Naive thymus-derived CD8-positive, alpha-beta T cell (primary cell): ENCODE measurements at regions not wholly inside any gene's neighbourhood (a gene's known extent, or its start where the extent isn't known, plus 50 kb on each side); places are given as distances from the start of the nearest gene placed in this dataset.

Experiments
- ATAC-seq, 2 donors: fragments of 150-1000 bp; cut with Tn5 transposase in 1 of 2; sonication (Bioruptor Pico), chemical (Tn5 transposase) in 1 of 2; 1 replicate in 1 of 2; 2 replicates in 1 of 2; pipeline ENCODE4 v1.10.0; 2021; ENCODE audit warnings: mild to moderate bottlenecking in 2 of 2, moderate library complexity in 2 of 2
- POLR2A ChIA-PET: fragments of 350-600 bp; sonication (Branson Sonifier 250); formaldehyde crosslinking; loops from one replicate; lab custom pipeline; 2021; ENCODE audit warnings: antibody characterized with exemption; lab: Charles Lee
- DNase-seq, 10 donors: peaks; one replicate each; pipeline versions ENCODE4 v3.0.0 to v3.0.0-alpha.2; 2020 to 2022
- H3K27ac Mint-ChIP-seq, 10 donors: one replicate each; pipeline ENCODE4 v1.8.0; 2020 to 2022; ENCODE audit warnings: mild to moderate bottlenecking in 10 of 10, mixed read lengths in 10 of 10, moderate library complexity in 4 of 10, inconsistent platforms in 1 of 10
- H3K27me3 Mint-ChIP-seq, 5 donors: one replicate each; pipeline ENCODE4 v1.8.0; 2021 to 2022; ENCODE audit warnings: mixed read lengths in 5 of 5
- H3K36me3 Mint-ChIP-seq, 3 donors: one replicate each; pipeline ENCODE4 v1.8.0; 2020 to 2022; ENCODE audit warnings: mixed read lengths in 3 of 3, mild to moderate bottlenecking in 2 of 3, inconsistent platforms in 1 of 3
- H3K4me1 Mint-ChIP-seq, 4 donors: one replicate each; pipeline ENCODE4 v1.8.0; 2021 to 2022; ENCODE audit warnings: mixed read lengths in 4 of 4
- H3K4me3 Mint-ChIP-seq, 10 donors: one replicate each; pipeline ENCODE4 v1.8.0; 2020 to 2022; ENCODE audit warnings: mild to moderate bottlenecking in 10 of 10, mixed read lengths in 10 of 10, moderate library complexity in 6 of 10, inconsistent platforms in 1 of 10
- H3K9me3 Mint-ChIP-seq, 9 donors: one replicate each; pipeline ENCODE4 v1.8.0; 2020 to 2022; ENCODE audit warnings: mixed read lengths in 9 of 9, mild to moderate bottlenecking in 3 of 9, inconsistent platforms in 1 of 9, moderate library complexity in 1 of 9

DNA sequence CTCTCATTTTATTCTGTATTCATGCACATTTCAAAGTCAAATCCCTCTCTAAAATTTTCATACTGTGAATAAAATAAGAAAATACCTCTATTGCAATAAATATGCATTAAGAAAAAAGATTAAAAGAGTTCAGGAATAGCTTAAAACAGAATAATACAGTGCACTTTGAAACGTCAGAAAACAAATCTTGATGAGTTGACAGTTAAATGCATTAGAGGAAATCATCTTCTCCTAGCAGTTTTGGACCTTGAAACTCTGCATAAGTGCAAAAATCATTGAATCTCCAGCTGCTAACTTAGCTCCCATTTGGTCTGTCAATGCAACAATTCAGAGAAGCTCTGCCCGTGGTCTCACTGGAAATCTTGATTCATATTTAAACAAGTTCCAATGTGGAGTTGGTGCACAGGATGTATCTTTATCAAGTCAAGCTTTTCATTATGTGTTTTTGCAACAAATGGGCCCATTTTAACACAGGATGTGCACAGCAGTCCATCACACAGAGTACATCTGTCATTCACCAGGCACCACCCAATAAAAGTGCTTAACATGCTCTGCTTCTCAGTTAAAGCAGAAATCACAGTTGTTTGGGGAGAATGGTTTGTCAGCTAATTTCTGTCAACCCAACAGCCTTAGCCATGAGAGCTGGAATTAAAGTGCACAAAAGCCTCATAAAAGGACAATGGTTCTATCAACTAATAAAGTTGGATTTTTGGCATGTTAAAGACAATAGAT lies 98.8 kb upstream of the ARRDC4 start:
- H3K9me3 Mint-ChIP-seq, result peaks cover 0 to 16% (median 5%) of the 10 kb centered on the region in 9 donors
- H3K27me3 Mint-ChIP-seq, result peaks cover 2 to 25% (median 10%) of the 10 kb centered on the region in 5 donors
- no peak for ATAC-seq
- DNase-seq, result no peak
- POLR2A ChIA-PET, result no interaction called here
- H3K4me1 Mint-ChIP-seq, result no peaks in the 10 kb centered on the region
- H3K36me3 Mint-ChIP-seq, result peaks cover 0 to 4% (median 0%) of the 10 kb centered on the region in 3 donors
- no peak overlapping the region for H3K27ac Mint-ChIP-seq
- H3K4me3 Mint-ChIP-seq, result no peak overlapping the region

DNA sequence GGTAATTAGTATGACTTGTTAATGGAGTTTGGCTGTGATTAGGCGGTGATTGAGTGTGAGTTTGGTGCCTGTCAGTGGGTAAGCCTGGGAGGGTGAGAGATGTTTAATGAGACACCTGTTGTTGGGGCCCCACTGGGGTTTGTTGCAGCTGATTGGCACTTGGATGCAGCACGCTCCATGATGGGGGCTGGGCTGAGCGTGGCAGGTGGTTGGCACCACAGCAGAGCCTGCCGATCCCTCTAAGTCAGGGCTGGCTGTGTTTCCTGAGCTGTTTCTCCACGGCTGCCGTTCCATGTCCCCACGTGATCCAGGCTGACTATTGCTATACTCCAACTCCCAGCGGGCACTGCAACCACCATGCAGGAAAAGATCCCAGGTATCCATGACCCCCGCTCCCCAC lies 93.5 kb upstream of the ARRDC4 start:
- DNase-seq (no peak), ATAC-seq (no peak)
- H3K36me3 Mint-ChIP-seq, result peaks cover 0 to 4% (median 0%) of the 10 kb centered on the region in 3 donors
- no peak overlapping the region for H3K4me3 Mint-ChIP-seq
- H3K27ac Mint-ChIP-seq, result no peak overlapping the region
- H3K9me3 Mint-ChIP-seq, result peaks cover 0 to 10% (median 2%) of the 10 kb centered on the region in 9 donors
- POLR2A ChIA-PET, result no interaction called here
- H3K27me3 Mint-ChIP-seq, result peaks cover 0 to 27% (median 14%) of the 10 kb centered on the region in 5 donors
- H3K4me1 Mint-ChIP-seq, result no peaks in the 10 kb centered on the region

DNA sequence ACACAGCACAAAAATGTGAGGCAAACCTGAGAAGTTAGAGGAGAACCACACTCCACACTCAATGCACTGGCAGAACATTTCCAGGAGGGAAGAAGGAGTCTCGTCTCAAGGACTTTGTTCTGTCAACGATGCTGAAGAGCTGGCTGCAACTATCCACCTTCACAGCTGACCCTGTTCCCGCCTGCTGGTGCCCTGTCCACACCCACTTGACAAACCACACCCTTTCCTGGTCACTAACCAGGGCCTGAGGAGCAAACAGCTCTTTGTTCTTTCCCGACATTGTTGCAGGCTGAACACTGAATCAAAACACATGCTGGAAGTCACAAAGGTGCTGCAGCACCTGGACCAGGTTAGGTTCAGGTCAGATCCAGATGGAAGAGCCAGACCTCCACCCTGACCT lies 92.6 kb upstream of the ARRDC4 start:
- POLR2A ChIA-PET, result no interaction called here
- ATAC-seq (no peak), DNase-seq (no peak)
- Mint-ChIP-seq H3K36me3 (no peaks in the 10 kb centered on the region), H3K4me1 (no peaks in the 10 kb centered on the region), H3K27me3 (peaks cover 1 to 27% (median 14%) of the 10 kb centered on the region in 5 donors), H3K9me3 (peaks cover 0 to 3% (median 0%) of the 10 kb centered on the region in 9 donors), H3K27ac (no peak overlapping the region), H3K4me3 (no peak overlapping the region)

DNA sequence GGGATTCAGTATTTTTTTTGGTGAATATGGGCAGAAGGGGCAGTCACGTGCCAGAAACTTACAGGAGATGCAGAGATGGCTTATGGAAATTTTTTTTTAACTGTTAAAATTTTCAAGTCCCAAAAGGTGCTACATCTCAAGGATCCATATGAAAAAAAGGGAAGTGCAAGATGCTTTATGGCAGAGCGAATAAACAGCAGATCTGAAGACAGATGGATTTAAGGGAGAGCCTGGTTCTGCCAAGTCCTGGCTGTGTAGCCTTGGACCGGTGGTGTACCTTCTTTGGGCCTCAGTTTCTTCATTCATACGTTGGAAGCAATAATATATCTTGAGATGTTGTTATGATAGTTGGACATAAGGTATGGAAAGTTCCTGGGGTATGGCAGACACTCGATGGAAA lies 91.5 kb upstream of the ARRDC4 start:
- H3K4me3 Mint-ChIP-seq, result no peak overlapping the region
- DNase-seq (no peak), ATAC-seq (no peak)
- H3K9me3 Mint-ChIP-seq, result peaks cover 0 to 1% (median 0%) of the 10 kb centered on the region in 9 donors
- H3K4me1 Mint-ChIP-seq, result no peaks in the 10 kb centered on the region
- no peak overlapping the region for H3K27ac Mint-ChIP-seq
- POLR2A ChIA-PET, result no interaction called here
- no peaks in the 10 kb centered on the region for H3K36me3 Mint-ChIP-seq
- H3K27me3 Mint-ChIP-seq, result peaks cover 1 to 27% (median 14%) of the 10 kb centered on the region in 5 donors

DNA sequence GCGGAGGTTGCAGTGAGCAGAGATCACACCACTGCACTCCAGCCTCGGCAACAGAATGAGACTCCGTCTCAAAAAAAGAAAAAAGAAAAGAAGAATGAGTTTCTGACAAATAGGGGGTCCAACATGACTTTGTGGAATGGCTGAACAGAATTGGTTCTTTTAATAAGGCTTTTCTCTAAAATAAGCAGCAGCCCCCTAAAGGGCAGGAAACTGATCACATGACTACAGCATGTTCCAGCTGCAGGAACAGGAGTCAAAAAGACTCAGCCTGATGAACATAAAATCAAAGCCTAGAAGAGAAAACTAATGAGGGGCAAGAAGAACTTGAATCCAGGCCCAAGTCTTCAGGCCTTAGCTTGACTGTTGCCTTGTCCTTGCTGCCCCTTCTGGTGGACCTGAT lies 89.7 kb upstream of the ARRDC4 start:
- H3K4me1 Mint-ChIP-seq, result peaks cover 0 to 4% (median under 1%) of the 10 kb centered on the region in 4 donors
- no peak overlapping the region for H3K27ac Mint-ChIP-seq
- POLR2A ChIA-PET, result no interaction called here
- H3K4me3 Mint-ChIP-seq, result no peak overlapping the region
- ATAC-seq (no peak), DNase-seq (no peak)
- H3K36me3 Mint-ChIP-seq, result no peaks in the 10 kb centered on the region
- H3K27me3 Mint-ChIP-seq, result peaks cover 4 to 35% (median 14%) of the 10 kb centered on the region in 5 donors
- H3K9me3 Mint-ChIP-seq, result peaks cover 0 to 3% (median 0%) of the 10 kb centered on the region in 9 donors

DNA sequence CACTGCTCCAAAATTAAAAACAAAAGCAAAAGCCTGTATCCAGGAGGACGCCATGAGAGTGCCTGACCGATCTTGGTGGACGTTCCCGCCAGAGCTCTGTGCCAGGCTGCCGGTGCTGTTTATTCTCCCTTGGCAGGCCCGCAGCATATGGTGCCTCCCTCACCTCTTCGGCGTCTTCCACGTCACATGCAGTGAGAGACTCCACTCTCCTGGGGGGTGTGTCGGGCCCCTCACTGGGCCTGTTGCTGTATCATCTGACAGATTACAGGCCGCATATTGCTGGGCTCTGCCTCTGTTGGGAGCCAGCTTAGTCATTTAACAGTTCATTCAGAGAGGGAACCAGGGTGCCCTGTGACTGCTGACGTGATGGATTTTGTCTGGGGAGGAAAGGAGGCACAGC lies 86.4 kb upstream of the ARRDC4 start:
- POLR2A ChIA-PET, result no interaction called here
- H3K27me3 Mint-ChIP-seq, result peaks cover 8 to 36% (median 11%) of the 10 kb centered on the region in 5 donors
- ATAC-seq (no peak), DNase-seq (no peak)
- no peaks in the 10 kb centered on the region for H3K36me3 Mint-ChIP-seq
- no peak overlapping the region for H3K4me3 Mint-ChIP-seq
- no peak overlapping the region for H3K27ac Mint-ChIP-seq
- peaks cover 0 to 10% (median under 1%) of the 10 kb centered on the region in 4 donors for H3K4me1 Mint-ChIP-seq
- H3K9me3 Mint-ChIP-seq, result peaks cover 0 to 3% (median 0%) of the 10 kb centered on the region in 9 donors

DNA sequence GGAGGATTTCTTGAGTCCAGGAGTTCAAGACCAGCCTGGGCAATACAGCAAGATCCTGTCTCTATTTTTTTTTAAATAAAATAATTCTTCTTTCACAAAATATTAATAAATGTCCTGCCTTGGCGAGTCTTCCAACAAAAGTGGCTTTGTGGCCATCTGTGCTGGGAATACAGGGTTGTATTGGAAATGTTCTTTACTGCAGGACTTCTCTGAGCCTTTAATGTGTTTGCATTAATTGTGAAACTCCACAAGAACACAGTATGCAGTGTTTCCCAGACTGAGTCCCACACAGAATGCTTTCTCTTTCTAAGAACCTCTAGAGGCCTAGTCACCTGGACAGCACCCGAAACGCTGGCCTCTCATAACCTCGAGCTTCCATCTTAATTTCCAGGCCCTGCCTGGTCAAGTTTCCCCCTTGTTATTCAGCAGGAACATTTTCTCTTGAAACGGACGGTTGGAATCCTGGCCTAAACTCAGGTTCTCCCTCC lies 85.4 kb upstream of the ARRDC4 start:
- H3K36me3 Mint-ChIP-seq, result no peaks in the 10 kb centered on the region
- ATAC-seq (no peak), DNase-seq (no peak)
- peaks cover 0 to 3% (median 0%) of the 10 kb centered on the region in 9 donors for H3K9me3 Mint-ChIP-seq
- peak overlapping the region in 2 of 10 donors; percentile 14 to 21 for H3K27ac Mint-ChIP-seq
- peaks cover 8 to 45% (median 14%) of the 10 kb centered on the region in 5 donors for H3K27me3 Mint-ChIP-seq
- POLR2A ChIA-PET, result no interaction called here
- H3K4me3 Mint-ChIP-seq, result peak overlapping the region in 5 of 10 donors; percentile 8 to 58 (median 33)
- peaks cover 0 to 10% (median under 1%) of the 10 kb centered on the region in 4 donors for H3K4me1 Mint-ChIP-seq

DNA sequence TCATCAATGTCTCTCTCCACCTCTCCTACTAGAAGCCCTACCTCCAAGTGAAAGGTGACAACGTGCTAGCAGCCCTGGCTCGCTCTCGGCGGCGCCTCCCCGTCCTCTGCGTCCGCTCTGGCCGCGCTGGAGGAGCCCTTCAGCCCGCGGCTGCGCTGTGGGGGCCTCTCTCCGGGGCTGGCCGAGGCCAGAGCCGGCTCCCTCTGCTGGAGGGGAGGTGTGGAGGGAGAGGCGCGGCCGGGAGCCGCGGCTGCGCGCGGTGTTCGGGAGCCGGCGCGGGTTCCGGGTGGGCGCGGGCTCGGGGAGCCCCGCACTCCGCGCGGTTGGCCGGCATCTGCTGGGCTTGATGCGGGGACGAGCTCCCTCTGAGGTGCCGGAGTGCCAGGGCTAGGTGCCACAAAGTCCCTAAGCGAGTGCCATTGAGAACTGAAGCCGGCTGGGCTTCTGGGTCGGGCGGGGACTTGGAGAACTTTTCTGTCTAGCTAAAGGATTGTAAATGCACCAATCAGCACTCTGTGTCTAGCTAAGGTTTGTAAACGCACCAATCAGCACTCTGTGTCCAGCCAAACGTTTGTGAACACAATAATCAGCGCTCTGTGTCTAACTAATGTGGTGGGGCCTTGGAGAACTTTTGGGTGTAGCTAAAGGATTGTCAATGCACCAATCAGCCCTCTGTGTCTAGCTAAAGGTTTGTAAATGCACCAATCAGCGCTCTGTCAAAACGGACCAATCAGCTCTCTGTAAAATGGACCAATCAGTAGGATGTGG lies 84.8 kb upstream of the ARRDC4 start:
- H3K4me1 Mint-ChIP-seq, result peaks cover 0 to 10% (median under 1%) of the 10 kb centered on the region in 4 donors
- H3K27me3 Mint-ChIP-seq, result peaks cover 7 to 48% (median 14%) of the 10 kb centered on the region in 5 donors
- H3K36me3 Mint-ChIP-seq, result no peaks in the 10 kb centered on the region
- H3K27ac Mint-ChIP-seq, result peak overlapping the region in 1 of 10 donors; percentile 21
- H3K4me3 Mint-ChIP-seq, result peak overlapping the region in 5 of 10 donors; percentile 10 to 58 (median 33)
- H3K9me3 Mint-ChIP-seq, result peaks cover 0 to 3% (median 0%) of the 10 kb centered on the region in 9 donors
- no peak for ATAC-seq
- peak in 1 of 10 donors; percentile 4 for DNase-seq
- POLR2A ChIA-PET, result no interaction called here

DNA sequence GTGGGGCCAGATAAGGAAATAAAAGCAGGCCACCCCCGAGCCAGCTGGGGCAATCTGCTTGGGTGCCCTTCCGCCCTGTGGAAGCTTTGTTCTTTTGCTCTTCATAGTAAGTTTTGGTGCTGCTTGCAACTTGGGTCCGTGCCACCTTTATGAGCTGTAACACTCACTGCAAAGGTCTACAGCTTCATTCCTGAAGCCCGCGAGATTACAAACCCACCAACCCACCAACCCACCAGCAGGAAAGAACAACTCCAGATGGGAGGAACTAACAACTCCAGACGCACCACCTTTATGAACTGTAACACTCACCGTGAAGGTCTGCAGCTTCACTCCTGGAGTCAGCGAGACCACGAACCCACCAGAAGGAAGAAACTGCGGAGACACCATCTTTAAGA lies 84.2 kb upstream of the ARRDC4 start:
- H3K36me3 Mint-ChIP-seq, result no peaks in the 10 kb centered on the region
- H3K4me1 Mint-ChIP-seq, result peaks cover 0 to 10% (median under 1%) of the 10 kb centered on the region in 4 donors
- H3K9me3 Mint-ChIP-seq, result peaks cover 0 to 3% (median 0%) of the 10 kb centered on the region in 9 donors
- POLR2A ChIA-PET, result no interaction called here
- no peak overlapping the region for H3K27ac Mint-ChIP-seq
- peak overlapping the region in 4 of 10 donors; percentile 10 to 50 (median 19) for H3K4me3 Mint-ChIP-seq
- ATAC-seq (no peak), DNase-seq (no peak)
- peaks cover 7 to 45% (median 13%) of the 10 kb centered on the region in 5 donors for H3K27me3 Mint-ChIP-seq

DNA sequence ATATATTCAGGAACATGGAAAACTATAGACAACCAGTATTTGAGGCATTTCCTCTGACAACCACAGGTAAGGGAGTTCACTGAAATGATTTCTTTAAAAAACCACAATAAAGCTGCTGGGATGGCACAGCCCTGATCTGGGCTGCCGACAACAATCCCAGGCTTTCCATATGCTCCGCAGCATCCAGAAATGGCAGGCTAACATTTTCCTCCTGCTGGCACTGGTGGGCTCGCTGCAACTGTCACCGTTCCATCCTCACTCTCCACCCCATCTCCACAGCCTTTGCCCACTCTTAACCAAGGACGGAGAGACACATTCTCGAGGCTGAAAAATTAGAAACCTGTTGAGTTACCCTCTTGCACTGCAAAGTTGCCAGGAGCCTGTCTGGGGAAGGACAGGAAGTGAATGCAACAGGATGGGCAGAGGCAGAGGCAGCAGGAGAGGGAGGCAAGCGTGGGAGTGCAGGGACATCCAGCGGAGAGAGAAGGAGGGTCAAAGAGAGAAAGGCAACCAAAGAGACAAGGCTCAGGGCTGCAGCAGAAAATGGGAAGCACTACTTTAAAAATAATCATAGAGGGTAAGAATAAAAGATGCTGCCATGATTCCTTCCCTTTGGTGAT lies 79.0 kb upstream of the ARRDC4 start:
- H3K4me1 Mint-ChIP-seq, result peaks cover 0 to 2% (median 0%) of the 10 kb centered on the region in 4 donors
- H3K9me3 Mint-ChIP-seq, result no peaks in the 10 kb centered on the region
- peaks cover 5 to 39% (median 12%) of the 10 kb centered on the region in 5 donors for H3K27me3 Mint-ChIP-seq
- DNase-seq (no peak), ATAC-seq (no peak)
- POLR2A ChIA-PET, result no interaction called here
- H3K4me3 Mint-ChIP-seq, result no peak overlapping the region
- no peaks in the 10 kb centered on the region for H3K36me3 Mint-ChIP-seq
- H3K27ac Mint-ChIP-seq, result peak overlapping the region in 1 of 10 donors; percentile 73

DNA sequence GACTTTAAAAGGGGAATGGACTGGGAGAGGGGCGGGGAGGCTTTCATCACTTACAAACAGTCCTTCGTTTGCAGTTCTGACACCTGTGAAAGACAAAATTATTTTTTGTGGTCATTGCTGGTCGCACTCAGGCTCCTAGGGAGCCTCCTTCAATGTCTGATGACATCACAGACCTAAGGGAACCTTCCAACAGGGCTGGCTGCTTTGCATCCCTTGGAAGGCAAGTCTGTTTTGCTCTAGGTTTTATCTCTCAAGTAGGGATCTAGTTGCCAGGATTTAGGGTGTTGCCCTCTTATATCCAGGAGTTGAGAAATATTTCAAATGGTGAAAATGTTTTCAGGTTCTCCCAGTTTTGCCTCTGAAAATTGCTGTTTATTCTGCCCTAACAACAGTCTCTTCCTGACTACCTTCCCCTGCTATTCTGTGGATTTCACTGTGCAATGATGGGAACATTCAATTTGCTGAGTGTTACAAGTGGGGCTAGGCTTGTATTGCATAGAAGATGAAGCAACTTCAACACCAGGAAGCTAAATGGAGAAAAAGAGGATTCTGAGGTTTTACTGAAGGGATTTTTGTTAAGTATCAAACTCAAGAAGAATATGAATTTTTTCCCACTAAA lies 75.9 kb upstream of the ARRDC4 start:
- ATAC-seq, result no peak
- POLR2A ChIA-PET, result no interaction called here
- H3K27ac Mint-ChIP-seq, result no peak overlapping the region
- H3K36me3 Mint-ChIP-seq, result no peaks in the 10 kb centered on the region
- no peaks in the 10 kb centered on the region for H3K4me1 Mint-ChIP-seq
- DNase-seq, result no peak
- no peaks in the 10 kb centered on the region for H3K9me3 Mint-ChIP-seq
- H3K4me3 Mint-ChIP-seq, result no peak overlapping the region
- peaks cover 1 to 39% (median 15%) of the 10 kb centered on the region in 5 donors for H3K27me3 Mint-ChIP-seq

DNA sequence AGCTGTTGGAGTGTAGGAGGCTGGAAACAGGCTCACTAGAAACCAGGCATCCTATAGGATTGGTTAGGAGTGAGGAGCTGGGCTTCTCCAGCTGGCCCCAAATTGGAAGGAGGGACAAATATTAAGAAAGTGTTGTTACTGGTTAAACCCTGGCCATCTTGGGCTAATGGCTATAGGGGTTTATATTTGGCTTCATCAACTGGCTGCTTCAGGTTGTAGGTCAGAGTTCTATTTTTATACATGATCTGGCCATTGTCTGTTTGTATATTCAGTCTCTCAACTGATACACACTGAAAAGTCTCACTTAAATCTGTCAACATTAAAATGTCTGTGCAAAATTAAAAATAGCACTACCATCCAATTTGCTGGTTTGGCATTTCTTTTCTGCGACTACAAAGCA lies 70.2 kb upstream of the ARRDC4 start:
- Mint-ChIP-seq H3K9me3 (no peaks in the 10 kb centered on the region), H3K27me3 (peaks cover under 1 to 42% (median 13%) of the 10 kb centered on the region in 5 donors), H3K4me1 (no peaks in the 10 kb centered on the region), H3K4me3 (no peak overlapping the region), H3K27ac (no peak overlapping the region), H3K36me3 (no peaks in the 10 kb centered on the region)
- POLR2A ChIA-PET, result no interaction called here
- DNase-seq (no peak), ATAC-seq (no peak)
